GM19438 (cell line): ENCODE measurements at regions not wholly inside any gene's neighbourhood (a gene's known extent, or its start where the extent isn't known, plus 50 kb on each side); places are given as distances from the start of the nearest gene placed in this dataset.
"Not testable (repeated sequence)": the region's sequence is repeated elsewhere in the genome, so short reads cannot be mapped to it uniquely, and the experiment has no call there.

ENCODE experiments used
- ATAC-seq: cut with Tn5 transposase; IDR thresholded peaks from one replicate; pipeline ENCODE4 v1.9.1; 2021; ENCODE audit warnings: low read depth; ENCODE audit not compliant: unreplicated experiment

DNA sequence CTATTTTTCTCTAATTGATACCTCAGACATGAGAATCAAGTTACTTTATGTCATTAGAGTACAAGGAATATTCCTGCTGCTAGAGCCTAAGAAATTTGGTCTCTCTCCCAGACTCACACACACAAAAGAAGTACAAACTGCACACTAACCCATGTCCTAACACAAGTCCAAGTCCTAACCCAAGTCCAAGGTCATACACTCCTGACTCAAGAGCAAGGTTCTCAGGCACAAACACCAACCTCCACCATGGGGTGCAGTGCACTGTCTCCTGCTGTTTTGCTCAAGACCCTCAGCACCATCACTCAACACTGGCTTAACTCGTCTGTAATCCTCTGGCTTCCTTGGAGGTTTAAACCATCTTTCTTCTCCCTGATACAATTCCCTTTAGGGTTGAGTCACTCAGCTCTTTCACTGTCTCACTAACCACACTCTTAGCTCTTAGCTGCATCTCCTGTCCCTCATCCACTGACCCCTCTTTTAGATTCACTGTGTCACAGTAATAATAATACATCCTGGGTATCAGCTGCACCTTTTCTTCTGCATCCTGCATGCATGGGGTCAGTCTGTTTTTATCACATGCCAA, 129.8 kb downstream of the BCL2L11 start:
- ATAC-seq, result no peak

GRCh38 chr2:111251711-111252110, 131.0 kb downstream of the BCL2L11 start:
- ATAC-seq, result no peak

GRCh38 chr2:111252436-111252835, 131.7 kb downstream of the BCL2L11 start:
- ATAC-seq, result no peak

DNA sequence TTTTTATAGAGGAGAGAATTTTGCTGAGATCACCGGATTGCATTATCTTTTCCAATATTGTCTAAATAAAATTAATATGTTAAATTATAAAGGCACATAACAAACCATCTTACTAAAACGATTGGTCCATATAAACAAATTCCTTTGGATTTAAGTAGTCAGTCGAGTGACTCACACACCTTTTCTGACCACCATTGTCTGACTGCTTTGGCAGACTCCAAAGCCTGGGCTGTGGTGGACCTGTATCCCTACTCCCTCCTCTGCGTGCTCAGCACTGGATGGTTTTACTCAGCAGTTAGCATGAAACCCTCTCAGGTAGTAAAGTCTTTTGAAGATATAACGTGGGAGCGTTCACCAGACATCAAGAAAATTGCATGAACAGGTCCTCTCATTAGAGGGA, 134.2 kb downstream of the BCL2L11 start:
- ATAC-seq, result not testable (repeated sequence)

DNA sequence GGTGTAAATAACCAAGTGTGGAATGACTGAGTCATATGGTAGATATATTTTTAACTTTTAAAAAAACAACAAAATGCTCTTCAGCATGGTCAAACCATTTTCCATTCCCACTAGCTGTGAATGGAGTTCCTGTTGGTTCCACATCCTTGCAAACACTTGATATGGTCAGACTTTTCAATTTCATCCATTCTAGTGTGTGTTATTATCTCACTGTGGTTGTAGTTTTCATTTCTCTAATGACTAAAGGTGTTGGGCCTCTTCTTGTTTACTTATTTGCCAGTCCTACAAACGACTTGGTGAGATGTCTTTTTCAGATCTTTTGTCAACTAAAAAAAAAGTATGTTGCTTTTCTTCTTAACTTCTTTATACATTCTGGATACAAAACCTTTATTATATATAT, 135.9 kb downstream of the BCL2L11 start:
- ATAC-seq, result not testable (repeated sequence)

- ATAC-seq, result not testable (repeated sequence)
Observed at GRCh38 chr2:111257607-111258006, 136.9 kb downstream of the BCL2L11 start.

DNA sequence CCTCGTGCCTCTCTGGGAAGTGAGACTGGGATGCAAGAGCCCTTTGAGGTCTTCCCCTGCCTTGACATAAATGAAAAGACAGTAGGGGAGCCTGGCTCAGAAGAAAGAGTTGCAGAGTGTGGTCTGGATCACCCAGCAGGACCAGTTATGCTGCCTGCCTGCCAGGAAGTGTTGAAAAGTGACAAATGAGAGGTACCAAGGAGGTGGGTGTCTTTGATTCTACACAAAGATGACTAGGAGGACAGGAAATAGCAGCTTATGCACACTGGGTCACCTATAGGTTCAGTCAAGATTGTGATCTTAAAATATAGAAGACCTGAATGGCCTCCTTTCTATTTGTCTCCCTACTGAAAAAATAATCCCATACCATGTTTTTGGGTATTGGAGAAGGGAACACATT, 137.6 kb downstream of the BCL2L11 start:
- ATAC-seq, result not testable (repeated sequence)

DNA sequence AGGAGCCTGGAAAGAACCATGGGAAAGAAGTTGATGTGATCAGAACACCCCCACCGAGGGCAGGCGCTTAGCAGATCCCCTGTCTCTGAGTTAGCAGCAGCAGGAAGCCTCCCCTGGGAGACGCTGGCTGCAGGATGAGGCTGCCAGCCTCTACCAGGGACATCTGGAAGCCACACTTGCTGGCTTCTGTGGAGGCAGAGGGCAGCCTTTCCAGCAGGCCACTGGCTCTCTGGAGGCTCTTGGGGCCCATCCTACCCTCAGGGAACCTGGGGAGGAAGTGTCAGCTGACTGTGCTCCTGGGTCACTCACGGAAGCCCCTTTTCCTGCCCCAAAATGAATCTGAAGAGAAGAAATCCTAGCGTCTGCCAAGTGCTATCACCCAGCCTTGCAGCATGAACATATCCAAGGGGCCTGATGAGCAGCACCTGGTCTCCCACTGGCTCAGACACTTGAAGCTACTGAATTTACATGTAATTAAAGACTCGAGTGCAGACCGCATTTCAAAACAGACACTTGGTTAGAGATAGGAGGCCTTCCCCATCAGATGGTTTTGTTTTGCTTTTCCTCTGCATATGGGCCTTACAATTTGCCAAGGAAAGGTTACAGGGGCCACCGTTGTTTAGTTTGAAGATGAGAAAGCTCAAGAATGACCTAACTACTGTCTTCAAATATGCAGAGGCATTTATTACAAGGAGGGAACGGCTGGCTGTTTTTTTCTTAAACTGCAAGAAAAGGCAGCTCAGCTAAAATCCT, 142.1 kb downstream of the BCL2L11 start:
- ATAC-seq, result not testable (repeated sequence)

- not testable (repeated sequence) for ATAC-seq
Observed at GRCh38 chr2:111263380-111264017, 142.8 kb downstream of the BCL2L11 start.

GRCh38 chr2:111264956-111265355, 144.2 kb downstream of the BCL2L11 start:
- ATAC-seq, result not testable (repeated sequence)

DNA sequence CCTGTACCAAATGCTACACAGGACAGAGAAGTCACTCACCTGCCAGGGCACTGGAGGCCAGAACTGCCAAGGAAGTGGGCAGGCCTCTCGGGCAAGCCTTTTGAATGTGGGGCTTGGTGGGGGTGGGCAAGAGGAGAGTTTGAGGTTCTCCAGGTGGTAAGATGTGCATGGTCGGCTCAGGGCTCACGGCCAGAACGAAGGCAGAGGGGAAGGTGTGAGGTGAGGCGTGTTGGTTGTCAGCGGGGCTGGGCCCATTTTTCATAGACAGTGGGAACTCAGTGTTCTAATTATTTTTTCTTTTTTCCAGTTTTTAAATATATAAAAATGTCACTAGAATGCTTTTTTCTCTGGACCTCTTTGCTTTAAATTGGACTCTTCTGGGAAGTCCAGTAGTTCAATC, 145.8 kb downstream of the BCL2L11 start:
- not testable (repeated sequence) for ATAC-seq

- ATAC-seq, result not testable (repeated sequence)
Observed at GRCh38 chr2:111267038-111267437, 146.3 kb downstream of the BCL2L11 start.

- ATAC-seq, result not testable (repeated sequence)
Observed at GRCh38 chr2:111269761-111270323, 149.1 kb downstream of the BCL2L11 start.

- not testable (repeated sequence) for ATAC-seq
Observed at GRCh38 chr2:111270569-111270968, 149.9 kb downstream of the BCL2L11 start.

DNA sequence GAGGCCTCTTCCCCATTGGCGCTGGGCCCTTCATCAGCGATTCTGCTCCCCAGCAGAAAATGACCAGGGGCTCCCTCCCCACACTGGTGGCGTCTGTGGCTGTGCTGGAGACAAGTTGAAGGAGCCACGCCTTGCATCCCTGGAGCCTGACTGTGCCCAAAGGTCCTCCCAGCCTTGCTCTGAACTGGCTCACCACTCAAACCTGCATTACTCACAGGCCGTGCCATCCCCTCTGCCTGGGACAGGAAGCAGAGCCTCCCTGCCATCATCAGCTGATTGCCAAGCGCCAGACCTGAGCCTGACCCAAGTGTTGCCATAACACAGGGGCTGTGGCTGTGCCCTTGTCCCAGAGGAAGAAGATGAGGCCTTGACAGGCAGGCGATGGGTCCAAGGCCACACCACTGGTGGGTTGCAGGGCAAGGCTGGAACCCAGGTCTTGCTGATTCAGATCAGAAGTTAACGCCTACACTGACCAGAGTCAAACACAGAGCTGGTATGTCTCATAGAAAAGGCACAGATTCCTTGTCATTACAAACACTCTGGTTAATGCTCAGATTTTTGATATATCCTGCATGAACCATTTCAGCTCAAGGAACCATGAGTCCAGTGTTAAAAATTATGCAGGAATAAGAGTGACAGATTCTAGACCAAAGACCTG, 151.1 kb downstream of the BCL2L11 start:
- ATAC-seq, result not testable (repeated sequence)

DNA sequence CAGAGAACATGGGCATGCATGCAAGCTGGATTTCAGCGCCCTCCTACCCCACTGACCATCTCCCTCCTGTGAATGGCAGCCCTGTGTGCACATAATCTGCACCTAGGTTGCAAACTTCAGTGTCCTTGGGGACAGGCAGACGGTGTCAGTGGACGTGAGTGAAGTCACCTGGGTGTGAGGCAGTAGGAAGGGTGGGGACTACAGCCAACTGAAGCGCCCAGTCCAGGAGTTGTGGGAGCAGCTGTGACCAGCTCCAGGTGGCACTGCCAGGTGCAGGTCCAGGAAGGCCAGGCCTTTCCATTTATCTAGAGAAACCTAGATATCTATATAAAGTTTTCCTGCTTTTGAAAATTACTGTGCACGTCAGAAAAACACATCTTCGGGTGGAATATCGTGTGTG, 152.3 kb downstream of the BCL2L11 start:
- not testable (repeated sequence) for ATAC-seq

DNA sequence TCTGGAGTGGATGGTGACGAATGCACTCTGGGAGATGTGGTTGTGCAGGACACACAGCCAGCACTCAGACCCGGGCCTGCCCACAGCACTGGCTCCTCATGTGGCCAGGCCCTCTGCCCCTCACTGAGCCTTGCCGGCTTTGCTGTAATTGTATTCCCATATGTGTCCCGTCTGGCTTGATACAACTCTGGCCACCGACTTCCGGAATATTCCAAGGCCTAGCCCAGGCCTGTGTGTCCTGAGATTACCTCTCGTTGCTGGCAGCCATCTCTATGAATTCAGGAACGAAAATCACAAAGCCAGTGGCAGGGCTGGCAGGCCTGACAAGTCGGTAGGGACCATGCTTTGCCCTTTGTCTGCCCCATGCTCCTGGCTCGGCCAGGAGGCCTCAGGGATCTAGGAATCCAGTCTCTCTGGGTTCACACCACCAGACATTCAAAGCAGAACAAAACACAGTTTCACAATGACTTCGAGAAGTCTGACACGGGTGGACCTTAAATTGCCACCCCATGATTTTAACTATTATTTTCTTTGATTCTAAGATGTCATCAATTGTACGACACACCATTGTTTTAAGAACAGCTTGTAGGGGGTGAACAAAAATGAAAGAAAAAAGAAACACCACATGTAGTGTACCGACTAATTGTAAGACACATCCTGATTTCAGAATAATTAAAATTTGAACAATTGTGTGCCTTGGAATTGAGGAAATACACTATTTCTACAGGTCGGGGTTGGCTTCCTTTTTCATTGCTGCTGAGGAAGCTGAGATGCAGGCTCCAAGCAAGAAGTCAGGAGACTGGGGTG, 154.5 kb downstream of the BCL2L11 start:
- not testable (repeated sequence) for ATAC-seq

DNA sequence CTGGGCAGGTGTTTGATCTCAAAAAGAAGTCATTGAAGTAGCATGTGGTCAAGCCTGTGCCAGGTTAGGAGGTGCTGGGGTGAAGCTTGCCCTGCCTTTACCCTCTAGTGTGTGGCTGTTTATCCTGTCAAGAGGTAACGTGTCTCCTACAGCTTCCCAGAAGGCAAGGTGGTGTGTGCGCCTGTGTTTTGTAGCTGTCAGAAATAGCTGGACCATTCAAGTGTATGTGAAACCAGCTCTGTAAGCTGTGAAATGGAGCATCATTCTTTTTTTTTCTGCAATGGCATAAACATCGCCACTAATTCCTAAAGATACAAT, 155.1 kb downstream of the BCL2L11 start:
- ATAC-seq, result not testable (repeated sequence)

- not testable (repeated sequence) for ATAC-seq
Observed at GRCh38 chr2:111278133-111278532, 157.4 kb downstream of the BCL2L11 start.

GRCh38 chr2:111280709-111281286, 160.1 kb downstream of the BCL2L11 start:
- ATAC-seq, result not testable (repeated sequence)
